ENCODE measurements at regions not wholly inside any gene's neighbourhood (a gene's known extent, or its start where the extent isn't known, plus 50 kb on each side); places are given as distances from the start of the nearest gene placed in this dataset.

DNA sequence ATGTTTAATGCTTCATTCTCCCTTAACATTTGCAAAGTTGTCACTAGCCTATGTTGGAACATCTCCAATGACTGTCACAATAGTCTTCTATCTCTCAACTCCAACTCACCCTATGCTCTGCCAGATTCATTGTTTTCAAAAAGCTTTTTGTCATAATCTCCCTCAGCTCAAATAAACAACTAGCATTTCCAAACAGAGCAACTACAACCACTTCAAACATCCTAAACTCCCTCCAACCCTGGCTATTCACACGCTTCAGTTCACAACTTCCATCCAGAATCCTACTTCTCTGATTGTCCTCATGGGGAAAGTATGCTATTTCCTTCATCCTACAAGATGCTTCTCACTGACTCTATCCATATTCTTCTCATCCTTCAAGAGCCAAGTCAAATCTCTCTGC lies 139.2 kb upstream of the VRK2 start:
- TF ChIP-seq, protein P1, sequence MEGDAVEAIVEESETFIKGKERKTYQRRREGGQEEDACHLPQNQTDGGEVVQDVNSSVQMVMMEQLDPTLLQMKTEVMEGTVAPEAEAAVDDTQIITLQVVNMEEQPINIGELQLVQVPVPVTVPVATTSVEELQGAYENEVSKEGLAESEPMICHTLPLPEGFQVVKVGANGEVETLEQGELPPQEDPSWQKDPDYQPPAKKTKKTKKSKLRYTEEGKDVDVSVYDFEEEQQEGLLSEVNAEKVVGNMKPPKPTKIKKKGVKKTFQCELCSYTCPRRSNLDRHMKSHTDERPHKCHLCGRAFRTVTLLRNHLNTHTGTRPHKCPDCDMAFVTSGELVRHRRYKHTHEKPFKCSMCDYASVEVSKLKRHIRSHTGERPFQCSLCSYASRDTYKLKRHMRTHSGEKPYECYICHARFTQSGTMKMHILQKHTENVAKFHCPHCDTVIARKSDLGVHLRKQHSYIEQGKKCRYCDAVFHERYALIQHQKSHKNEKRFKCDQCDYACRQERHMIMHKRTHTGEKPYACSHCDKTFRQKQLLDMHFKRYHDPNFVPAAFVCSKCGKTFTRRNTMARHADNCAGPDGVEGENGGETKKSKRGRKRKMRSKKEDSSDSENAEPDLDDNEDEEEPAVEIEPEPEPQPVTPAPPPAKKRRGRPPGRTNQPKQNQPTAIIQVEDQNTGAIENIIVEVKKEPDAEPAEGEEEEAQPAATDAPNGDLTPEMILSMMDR (IDR thresholded peaks at IDR 0.05; ENCODE audit: control insufficient read depth, extremely low read depth, insufficient read depth) = no peak
- no peak for DNase-seq (ENCODE audit: low read depth)
- no peak overlapping the region for H3K4me3 ChIP-seq (ENCODE audit: low read depth, low read length)

DNA sequence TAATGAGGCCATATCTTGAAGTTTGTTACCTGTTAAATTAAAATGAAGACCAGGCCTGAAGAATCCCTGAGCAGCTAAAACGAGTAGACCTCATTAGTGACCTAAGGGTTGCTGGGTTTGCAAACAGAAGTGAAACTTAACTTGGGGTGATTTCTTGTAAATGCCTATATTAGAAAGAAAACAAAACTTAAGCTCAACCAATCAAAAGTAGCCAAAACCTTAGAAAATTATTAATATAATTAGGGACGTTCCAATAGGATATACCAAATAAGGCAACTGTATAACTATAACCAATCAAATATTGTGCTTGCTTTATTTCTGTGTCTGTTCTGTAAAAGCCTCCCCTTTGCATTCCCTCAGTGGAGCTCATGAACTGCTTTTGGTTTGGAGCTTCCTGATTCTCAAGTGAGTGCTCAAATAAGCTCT lies 137.9 kb upstream of the VRK2 start:
- DNase-seq (ENCODE audit: low read depth) = no peak
- TF ChIP-seq, protein P1 (IDR thresholded peaks at IDR 0.05; ENCODE audit: control insufficient read depth, extremely low read depth, insufficient read depth) = no peak
- H3K4me3 ChIP-seq (ENCODE audit: low read depth, low read length) = no peak overlapping the region

DNA sequence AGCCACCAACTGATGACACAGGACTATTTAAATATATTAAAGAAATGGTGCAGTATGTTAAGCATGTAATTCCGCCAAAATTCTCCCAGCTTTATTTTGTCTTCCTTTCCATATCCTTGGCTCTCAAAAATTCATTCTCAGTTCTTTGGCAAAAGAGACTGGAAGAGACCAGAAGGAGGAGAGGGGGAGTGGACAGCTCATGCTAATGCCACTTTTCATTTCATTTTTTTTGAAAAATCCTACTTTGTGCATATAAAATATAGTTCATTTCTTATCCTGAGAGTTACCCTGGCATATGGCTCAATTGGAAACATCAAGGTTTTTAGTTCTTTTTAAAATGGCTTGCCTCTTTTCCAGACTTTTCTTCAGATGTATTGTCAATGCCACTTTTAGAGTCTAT lies 128.5 kb upstream of the VRK2 start:
- no peak overlapping the region for H3K4me3 ChIP-seq (ENCODE audit: low read depth, low read length)
- TF ChIP-seq, protein P1 (IDR thresholded peaks at IDR 0.05; ENCODE audit: control insufficient read depth, extremely low read depth, insufficient read depth) = no peak

DNA sequence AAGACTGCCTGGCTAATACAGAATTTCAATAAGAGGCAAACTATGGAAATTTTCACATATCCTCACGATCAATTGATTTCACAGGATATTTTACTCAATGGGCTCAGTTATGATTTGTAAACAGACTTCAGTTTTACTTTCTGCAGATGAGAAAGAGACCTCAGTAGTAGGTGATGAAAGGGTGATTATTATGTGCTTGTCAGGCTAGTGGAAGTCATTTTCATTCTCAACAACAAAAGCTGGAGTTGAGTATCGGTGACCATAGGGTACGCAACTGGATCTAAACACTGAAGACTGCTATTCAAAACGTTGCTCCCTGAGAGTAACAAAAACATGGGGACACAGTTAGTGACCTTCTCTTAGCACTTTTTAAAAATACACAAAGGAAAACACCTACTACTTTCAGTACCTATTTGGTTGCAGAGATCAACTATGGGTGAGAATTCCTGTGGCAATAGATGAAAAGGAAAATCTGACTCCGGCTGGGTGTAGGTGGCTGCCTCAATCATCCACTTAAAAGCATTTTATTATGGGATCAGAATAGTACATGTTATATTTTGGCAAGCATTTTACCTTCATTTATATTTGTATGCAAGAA lies 126.2 kb upstream of the VRK2 start:
- no peak for DNase-seq (ENCODE audit: low read depth)
- TF ChIP-seq, protein P1 (IDR thresholded peaks at IDR 0.05; ENCODE audit: control insufficient read depth, extremely low read depth, insufficient read depth) = no peak
- H3K4me3 ChIP-seq (ENCODE audit: low read depth, low read length) = no peak overlapping the region

More for the DNA sequence above, 128.5 kb upstream of the VRK2 start:
- no peak for DNase-seq (ENCODE audit: low read depth)

DNA sequence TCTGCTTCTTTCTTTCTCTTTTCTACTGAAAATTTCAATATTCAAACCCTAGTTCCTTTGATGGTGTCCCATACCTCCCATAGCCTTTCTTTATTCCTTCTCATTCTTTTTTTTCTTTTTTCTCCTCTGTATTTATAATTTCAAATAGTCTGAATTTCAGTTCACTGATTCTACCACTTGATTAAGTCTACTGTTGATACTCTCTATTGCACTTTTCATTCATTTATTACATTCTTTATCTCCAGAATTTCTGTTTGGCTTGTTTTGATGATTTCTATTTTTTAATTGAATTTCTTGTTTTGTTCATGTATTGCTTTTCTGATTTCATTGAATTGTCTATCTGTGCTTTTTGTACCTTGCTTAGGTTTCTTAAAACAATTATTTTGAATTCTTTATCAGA lies 111.9 kb upstream of the VRK2 start:
- no peak overlapping the region for H3K4me3 ChIP-seq (ENCODE audit: low read depth, low read length)
- TF ChIP-seq, protein P1 (IDR thresholded peaks at IDR 0.05; ENCODE audit: control insufficient read depth, extremely low read depth, insufficient read depth) = no peak
- no peak for DNase-seq (ENCODE audit: low read depth)

DNA sequence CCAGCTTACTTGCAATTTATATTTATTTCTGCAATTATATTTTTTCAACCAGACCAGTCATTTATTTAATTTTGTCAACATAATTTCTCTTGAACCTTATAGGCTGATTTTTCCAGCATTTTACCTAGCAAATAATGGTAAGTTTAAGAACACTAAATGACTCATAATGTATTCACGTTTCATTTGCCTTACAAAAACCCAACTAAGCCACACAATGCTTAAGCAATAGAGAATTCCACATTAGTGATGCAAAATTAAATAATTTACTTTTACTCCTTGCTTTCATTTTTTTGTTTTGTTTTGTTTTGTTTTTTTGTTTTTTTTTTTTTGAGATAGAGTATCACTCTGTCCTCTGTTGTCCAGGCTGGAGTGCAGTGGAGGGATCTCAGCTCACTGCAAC lies 110.4 kb upstream of the VRK2 start:
- TF ChIP-seq, protein P1 (IDR thresholded peaks at IDR 0.05; ENCODE audit: control insufficient read depth, extremely low read depth, insufficient read depth) = no peak
- H3K4me3 ChIP-seq (ENCODE audit: low read depth, low read length) = no peak overlapping the region
- DNase-seq (ENCODE audit: low read depth) = no peak

DNA sequence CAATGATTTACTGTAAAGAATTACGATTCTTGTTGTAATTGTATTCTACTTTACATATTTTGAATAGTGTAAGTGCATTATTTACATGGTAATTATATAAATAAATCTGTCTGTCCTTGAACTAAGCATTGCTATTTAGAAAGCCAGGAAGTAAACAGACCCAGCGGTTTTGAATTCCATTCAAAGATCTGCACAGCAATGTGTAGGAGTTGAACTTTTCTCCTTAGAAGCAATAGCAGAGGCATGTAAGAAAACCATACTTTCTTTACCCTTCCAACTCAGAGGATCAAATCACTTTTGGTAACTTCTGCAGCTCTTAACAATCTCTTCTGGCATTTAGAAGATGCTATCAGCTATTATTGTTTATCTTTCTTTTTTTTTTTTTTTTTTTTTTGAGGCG lies 109.2 kb upstream of the VRK2 start:
- DNase-seq (ENCODE audit: low read depth) = no peak
- TF ChIP-seq, protein P1 (IDR thresholded peaks at IDR 0.05; ENCODE audit: control insufficient read depth, extremely low read depth, insufficient read depth) = no peak
- no peak overlapping the region for H3K4me3 ChIP-seq (ENCODE audit: low read depth, low read length)
